Endothelial cell of umbilical vein (primary cell): ENCODE measurements at regions not wholly inside any gene's neighbourhood (a gene's known extent, or its start where the extent isn't known, plus 50 kb on each side); places are given as distances from the start of the nearest gene placed in this dataset.

Experiments used
- CTCF ChIP-seq, 2 donors: IDR thresholded peaks; 1 replicate in 1 of 2; 2 replicates in 1 of 2; pipeline ENCODE4 v1.5.1; 2011; ENCODE audit warnings: low read length in 2 of 2, mild to moderate bottlenecking in 2 of 2, moderate library complexity in 2 of 2, control low read depth in 1 of 2, inconsistent platforms in 1 of 2, low read depth in 1 of 2; ENCODE audit not compliant: insufficient read depth in 1 of 2; ENCODE audit errors: extremely low read depth in 1 of 2
- EZH2 ChIP-seq: IDR thresholded peaks from 2 replicates; pipeline ENCODE4 v1.6.1; 2012; ENCODE audit warnings: borderline replicate concordance, low read depth, mild to moderate bottlenecking, moderate library complexity, low read length, inconsistent platforms; ENCODE audit not compliant: severe bottlenecking
- POLR2A ChIP-seq: IDR thresholded peaks from 2 replicates; pipeline ENCODE4 v1.6.1; 2012; ENCODE audit warnings: low read depth, mild to moderate bottlenecking, control low read depth, low read length
- POLR2AphosphoS5 ChIP-seq: IDR thresholded peaks from 2 replicates; pipeline ENCODE4 v1.6.1; 2012; ENCODE audit warnings: low read depth, mild to moderate bottlenecking, control low read depth, low read length, moderate library complexity; ENCODE audit not compliant: insufficient read depth

GRCh38 chr18:56493531-56493930 is 144.9 kb downstream of the TXNL1 start:
- TF ChIP-seq CTCF (IDR thresholded peaks at IDR 0.05; ENCODE audit: extremely low read depth in 1 of 2, insufficient read depth in 1 of 2, low read depth in 1 of 2, low read length in 2 of 2) (no peak), POLR2A (no peak), EZH2 (no peak), POLR2AphosphoS5 (no peak)
